PC-3 (cell line): ENCODE measurements at regions not wholly inside any gene's neighbourhood (a gene's known extent, or its start where the extent isn't known, plus 50 kb on each side); places are given as distances from the start of the nearest gene placed in this dataset.
"Not testable (repeated sequence)": the region's sequence is repeated elsewhere in the genome, so short reads cannot be mapped to it uniquely, and the experiment has no call there.

Experiments
- ATAC-seq: fragments of 200-7000 bp; cut with Tn5 transposase; 2 replicates; pipeline ENCODE4 v1.9.1; 2020; ENCODE audit warnings: mild to moderate bottlenecking, moderate library complexity
- BruUV-seq: library from RNA; stranded (reverse); fragments of 400-500 nt; replicated peaks from 2 replicates; lab custom pipeline; 2021; lab: Mats Ljungman, UMichigan
- CTCF ChIA-PET: fragments of 300-600 bp; sonication (Branson Sonifier 250); formaldehyde crosslinking; loops from one replicate; lab custom pipeline; 2022; ENCODE audit warnings: antibody characterized with exemption; lab: Charles Lee
- POLR2A ChIA-PET: fragments of 300-600 bp; sonication (Branson Sonifier 250); formaldehyde crosslinking; loops from one replicate; lab custom pipeline; 2022; ENCODE audit warnings: antibody characterized with exemption; ENCODE audit not compliant: unreplicated experiment; lab: Charles Lee
- DNase-seq: peaks from one replicate; pipeline ENCODE4 v3.0.0-alpha.2; 2015
- H2AFZ ChIP-seq: fragments of 300-600 bp; sonication (generic); 2 replicates; pipeline ENCODE4 v1.6.0; 2016; ENCODE audit warnings: antibody characterized with exemption, low read length
- H3F3A ChIP-seq: fragments of 300-600 bp; sonication (generic); one replicate; pipeline ENCODE4 v1.6.0; 2017; ENCODE audit warnings: antibody characterized with exemption, low read length, control low read depth, mild to moderate bottlenecking; ENCODE audit not compliant: unreplicated experiment
- H3K27ac ChIP-seq: fragments of 300-600 bp; sonication (generic); 2 replicates; pipeline ENCODE4 v1.5.1; 2016; ENCODE audit warnings: mild to moderate bottlenecking, low read length
- H3K27me3 ChIP-seq: fragments of 300-600 bp; sonication (generic); 2 replicates; pipeline ENCODE4 v1.6.1; 2016; ENCODE audit warnings: low read length, mixed read lengths
- H3K36me3 ChIP-seq: fragments of 300-600 bp; sonication (generic); 2 replicates; pipeline ENCODE4 v1.6.1; 2016; ENCODE audit warnings: low read depth, mixed run types, low read length, mixed read lengths
- H3K4me1 ChIP-seq: fragments of 300-600 bp; sonication (generic); 2 replicates; pipeline ENCODE4 v1.5.1; 2016; ENCODE audit warnings: low read length; ENCODE audit not compliant: insufficient read depth
- H3K4me2 ChIP-seq: fragments of 300-600 bp; sonication (generic); 2 replicates; pipeline ENCODE4 v1.6.0; 2016; ENCODE audit warnings: low read length
- H3K4me3 ChIP-seq: fragments of 300-600 bp; sonication (generic); 2 replicates; pipeline ENCODE4 v1.5.1; 2016; ENCODE audit warnings: mild to moderate bottlenecking, low read length, mixed read lengths
- H3K79me2 ChIP-seq: fragments of 300-600 bp; sonication (generic); 2 replicates; pipeline ENCODE4 v1.6.1; 2017; ENCODE audit warnings: low read length, mixed read lengths
- H3K9ac ChIP-seq: fragments of 300-600 bp; sonication (generic); 2 replicates; pipeline ENCODE4 v1.6.0; 2016; ENCODE audit warnings: mild to moderate bottlenecking, low read length
- H3K9me2 ChIP-seq: fragments of 300-600 bp; sonication (generic); replicated peaks from 2 replicates; pipeline ENCODE4 v1.6.1; 2016; ENCODE audit warnings: mixed run types, low read length, mixed read lengths
- H3K9me3 ChIP-seq: fragments of 300-600 bp; sonication (generic); 2 replicates; pipeline ENCODE4 v1.6.1; 2016; ENCODE audit warnings: low read length, mixed read lengths
- H4K20me1 ChIP-seq: fragments of 300-600 bp; sonication (generic); 2 replicates; pipeline ENCODE4 v1.6.1; 2016; ENCODE audit warnings: low read length, mixed read lengths
- intact Hi-C: fragments of 100-400 bp; cut with micrococcal nuclease; formaldehyde crosslinking; loops from 2 replicates; pipeline ENCODE4 v1.9.0; 2023

DNA sequence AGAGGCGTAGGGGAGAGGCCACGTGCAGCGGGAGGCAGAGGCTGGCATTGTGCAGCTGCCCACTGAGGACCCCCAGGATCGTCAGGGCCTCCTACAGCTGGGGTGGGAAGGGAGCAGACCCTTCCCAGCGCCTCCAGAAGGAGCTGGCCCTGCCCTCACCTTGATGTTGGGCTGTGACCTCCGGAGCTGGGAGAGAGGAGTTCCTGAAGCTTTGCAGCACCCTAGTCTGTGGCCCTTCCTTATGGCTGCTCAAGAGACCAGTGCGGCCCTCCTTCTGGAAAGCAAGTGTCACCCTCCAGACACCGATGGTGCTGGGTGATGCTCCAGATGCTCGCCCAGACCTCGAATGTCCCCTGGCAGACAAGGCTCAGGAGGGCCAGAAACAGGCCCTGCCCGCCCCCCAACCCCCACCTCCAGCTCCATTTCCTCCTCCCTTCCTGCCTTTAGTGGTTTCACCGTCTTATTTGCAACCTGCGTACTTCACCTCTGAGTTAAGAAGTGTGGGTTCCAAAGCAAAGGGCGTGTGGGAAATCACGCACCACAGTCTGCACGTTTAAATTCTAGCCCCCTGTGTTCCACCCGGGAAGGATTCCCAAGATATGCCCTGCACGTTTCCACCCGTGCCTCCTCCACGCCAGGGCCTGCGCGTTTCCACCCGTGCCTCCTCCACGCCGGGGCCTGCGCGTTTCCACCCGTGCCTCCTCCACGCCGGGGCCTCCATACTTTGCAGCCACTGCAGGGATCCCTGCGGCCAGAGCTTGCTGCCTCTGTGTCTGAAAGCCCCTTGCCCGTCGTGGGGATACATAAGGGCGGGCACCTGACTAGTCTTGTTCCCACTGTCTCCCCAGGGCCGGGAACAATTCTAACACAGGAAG lies 152.6 kb downstream of the NPIPB11 start:
- H3K9me3 ChIP-seq, H3F3A ChIP-seq, DNase-seq, BruUV-seq, H3K9ac ChIP-seq, H3K27me3 ChIP-seq, H3K4me1 ChIP-seq, H2AFZ ChIP-seq, H3K79me2 ChIP-seq, H3K27ac ChIP-seq, H3K4me3 ChIP-seq, H3K36me3 ChIP-seq, CTCF ChIA-PET, ATAC-seq, H3K4me2 ChIP-seq, H4K20me1 ChIP-seq, H3K9me2 ChIP-seq, intact Hi-C loops: not testable (repeated sequence)
- POLR2A ChIA-PET = interaction anchor here (0.7 kb wide), 1 partner anchor 15 kb away, joined by 5 read pairs; no protein-coding TSS in a partner anchor

DNA sequence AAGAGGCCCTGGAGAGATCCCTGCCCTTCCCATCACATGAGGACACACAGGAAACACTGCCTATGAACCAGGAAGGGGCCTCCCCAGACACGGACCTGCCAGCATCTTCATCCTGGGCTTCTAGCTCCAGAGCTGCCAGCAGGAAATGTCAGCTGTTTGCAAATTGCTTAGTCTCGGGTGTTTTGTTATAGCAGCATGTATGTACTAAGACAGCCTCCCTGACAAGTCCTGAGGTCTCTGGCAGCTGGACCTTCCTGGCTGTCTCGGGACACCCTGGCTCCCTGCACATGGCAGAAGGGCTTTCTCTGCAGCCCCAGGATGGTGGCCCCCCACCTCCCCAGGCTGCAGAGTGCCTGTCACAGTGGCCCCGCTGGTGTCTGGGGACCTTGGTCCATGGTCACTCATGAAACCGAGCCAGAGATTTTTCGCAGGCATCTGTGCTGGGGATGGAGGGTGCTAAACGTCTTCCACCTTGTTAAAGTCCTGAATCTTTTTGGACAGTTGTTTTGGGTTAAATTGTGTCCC lies 153.4 kb downstream of the NPIPB11 start:
- H3K9me2 ChIP-seq, H2AFZ ChIP-seq, H3K4me3 ChIP-seq, H3K36me3 ChIP-seq, H3F3A ChIP-seq, H3K9ac ChIP-seq, CTCF ChIA-PET, intact Hi-C loops, DNase-seq, H3K79me2 ChIP-seq, POLR2A ChIA-PET, BruUV-seq, H3K4me1 ChIP-seq, H3K27ac ChIP-seq, H3K9me3 ChIP-seq, ATAC-seq, H3K27me3 ChIP-seq, H3K4me2 ChIP-seq, H4K20me1 ChIP-seq: not testable (repeated sequence)

DNA sequence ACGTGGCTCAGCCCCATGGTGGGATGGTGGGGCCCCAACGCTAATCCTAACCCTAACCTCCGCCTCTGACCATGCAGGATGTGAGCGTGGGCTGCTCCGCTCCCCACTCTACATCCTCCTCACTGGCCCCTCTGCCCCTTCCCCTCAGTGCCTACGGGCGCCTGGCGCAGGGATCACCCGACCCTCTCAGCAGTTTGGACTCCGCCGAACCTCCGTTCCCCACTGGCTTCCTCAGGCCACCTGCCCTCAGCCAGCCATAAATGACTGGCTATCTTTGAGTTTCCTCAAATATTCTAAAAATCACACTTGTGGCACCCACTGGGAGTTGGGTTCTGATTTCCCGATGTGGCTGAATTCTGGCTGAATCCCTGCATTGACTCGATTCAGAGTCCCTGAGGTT lies 154.2 kb downstream of the NPIPB11 start:
- POLR2A ChIA-PET, intact Hi-C loops: not testable (repeated sequence)

DNA sequence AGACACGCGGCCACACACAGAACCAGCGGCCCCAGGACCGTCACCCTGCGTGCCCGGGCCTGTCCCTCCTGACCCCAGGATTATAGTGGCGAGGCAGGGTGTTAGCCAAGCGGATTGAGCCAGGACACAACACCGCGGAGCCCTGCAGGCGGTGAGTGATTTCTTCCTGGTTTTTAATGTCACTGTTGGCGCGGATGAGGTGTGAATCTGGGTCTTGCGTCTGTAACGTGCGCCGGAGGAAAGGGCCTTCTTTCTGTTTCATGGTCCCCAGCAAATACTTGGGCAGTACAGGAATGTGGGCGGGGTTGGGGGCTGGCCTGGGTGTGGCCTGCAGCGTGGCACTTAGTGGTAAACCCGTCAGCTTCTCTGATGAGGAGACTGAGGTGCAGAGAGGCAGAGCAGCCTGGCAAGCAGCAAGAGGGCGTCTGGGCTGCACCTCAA lies 154.9 kb downstream of the NPIPB11 start:
- H3K9ac ChIP-seq, H3K36me3 ChIP-seq, H3F3A ChIP-seq, H3K9me2 ChIP-seq, H2AFZ ChIP-seq, H3K4me1 ChIP-seq, H3K9me3 ChIP-seq, H4K20me1 ChIP-seq, POLR2A ChIA-PET, H3K27me3 ChIP-seq, CTCF ChIA-PET, H3K79me2 ChIP-seq, H3K27ac ChIP-seq, H3K4me3 ChIP-seq, H3K4me2 ChIP-seq, BruUV-seq, intact Hi-C loops: not testable (repeated sequence)
- peak; percentile 35 for ATAC-seq
- DNase-seq = peak; percentile 10

More for the DNA sequence above, 154.2 kb downstream of the NPIPB11 start:
- H3K36me3 ChIP-seq, H3K9me3 ChIP-seq, H4K20me1 ChIP-seq, H3K27ac ChIP-seq, H3F3A ChIP-seq, ATAC-seq, H2AFZ ChIP-seq, BruUV-seq, H3K27me3 ChIP-seq, H3K4me2 ChIP-seq, H3K4me1 ChIP-seq, H3K9me2 ChIP-seq, H3K79me2 ChIP-seq, H3K4me3 ChIP-seq, DNase-seq, CTCF ChIA-PET, H3K9ac ChIP-seq: not testable (repeated sequence)

DNA sequence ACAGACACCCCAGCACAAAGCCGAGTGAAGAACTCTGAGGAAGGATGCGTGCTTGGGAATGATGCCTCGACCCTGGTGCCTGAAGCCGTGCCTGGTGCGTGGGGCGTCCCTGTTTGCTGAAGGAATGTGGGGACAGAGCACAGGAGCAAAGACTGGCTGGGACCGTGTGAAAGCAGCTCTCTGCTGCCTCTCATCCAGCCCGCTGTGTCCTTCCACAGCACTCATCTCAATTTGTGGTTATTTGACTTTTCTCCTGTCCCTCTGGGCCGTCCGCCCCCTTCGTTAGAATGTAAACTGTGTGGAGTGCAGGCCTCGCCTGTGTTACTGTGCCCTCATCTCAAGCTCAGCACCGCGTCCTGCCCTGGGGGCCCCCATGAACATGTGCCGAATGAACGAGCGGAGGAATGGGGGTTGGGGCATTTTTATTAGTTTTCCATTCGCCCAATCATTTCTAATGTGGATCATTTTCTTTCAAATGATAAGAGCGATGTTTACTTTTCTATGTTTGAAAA lies 155.5 kb downstream of the NPIPB11 start:
- POLR2A ChIA-PET, H4K20me1 ChIP-seq, H3K9ac ChIP-seq, H3K36me3 ChIP-seq, H3K27ac ChIP-seq, H3K4me3 ChIP-seq, H3K27me3 ChIP-seq, intact Hi-C loops, DNase-seq, H3K4me2 ChIP-seq, H3F3A ChIP-seq, H3K9me2 ChIP-seq, H3K4me1 ChIP-seq, BruUV-seq, ATAC-seq, H3K79me2 ChIP-seq, H3K9me3 ChIP-seq, H2AFZ ChIP-seq, CTCF ChIA-PET: not testable (repeated sequence)

DNA sequence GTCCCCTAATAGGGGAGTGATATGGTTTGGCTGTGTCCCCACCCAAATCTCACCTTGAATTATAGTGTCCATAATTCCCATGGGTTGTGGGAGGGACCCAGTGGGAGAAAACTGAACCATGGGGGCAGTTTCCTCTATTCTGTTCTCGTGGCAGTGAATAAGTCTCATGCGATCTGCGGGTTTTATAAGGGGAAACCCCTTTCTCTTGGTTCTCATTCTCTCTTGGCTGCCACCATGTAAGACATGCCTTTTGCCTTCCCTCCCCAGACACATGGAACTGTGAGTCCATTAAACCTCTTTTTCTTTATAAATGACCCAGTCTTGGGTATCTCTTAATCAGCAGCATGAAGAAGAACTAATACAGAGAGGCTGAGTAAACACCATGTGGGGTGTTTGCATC lies 156.0 kb downstream of the NPIPB11 start:
- H3K27ac ChIP-seq, H2AFZ ChIP-seq, H3K4me3 ChIP-seq, H3K4me1 ChIP-seq, intact Hi-C loops, H3K27me3 ChIP-seq, H3F3A ChIP-seq, H3K9ac ChIP-seq, BruUV-seq, POLR2A ChIA-PET, H4K20me1 ChIP-seq, H3K9me2 ChIP-seq, H3K4me2 ChIP-seq, ATAC-seq, CTCF ChIA-PET, H3K9me3 ChIP-seq, H3K79me2 ChIP-seq, H3K36me3 ChIP-seq, DNase-seq: not testable (repeated sequence)
